Endothelial cell of umbilical vein (primary cell): ENCODE measurements at regions not wholly inside any gene's neighbourhood (a gene's known extent, or its start where the extent isn't known, plus 50 kb on each side); places are given as distances from the start of the nearest gene placed in this dataset.

ENCODE experiments used
- BruUV-seq: library from RNA; stranded (reverse); fragments of 400-500 nt; replicated peaks from 2 replicates; lab custom pipeline; 2021; lab: Mats Ljungman, UMichigan
- CTCF ChIA-PET: fragments of 300-600, 350-600 bp; sonication (Branson Sonifier 250); formaldehyde crosslinking; loops from one replicate; lab custom pipeline; 2021; ENCODE audit warnings: antibody characterized with exemption, inconsistent platforms; lab: Charles Lee
- POLR2A ChIA-PET: fragments of 300-600, 350-600 bp; sonication (Branson Sonifier 250); formaldehyde crosslinking; loops from one replicate; lab custom pipeline; 2021; ENCODE audit warnings: antibody characterized with exemption, inconsistent platforms; lab: Charles Lee
- DNase-seq: peaks from one replicate; pipeline ENCODE4 v3.0.0-alpha.2; 2011; ENCODE audit warnings: low read depth, low spot score
- FAIRE-seq: peaks from 2 replicates; lab custom pipeline; 2011; peaks lifted over from hg19 to GRCh38; lab: Jason Lieb, UNC
- H2AFZ ChIP-seq: 2 replicates; pipeline ENCODE4 v1.6.0; 2012; ENCODE audit warnings: low read depth, low read length, control low read depth, inconsistent platforms
- H3K27ac ChIP-seq: 2 replicates; pipeline ENCODE4 v1.5.1; 2011; ENCODE audit warnings: low read depth, mild to moderate bottlenecking, control low read depth, low read length, moderate library complexity; ENCODE audit not compliant: insufficient read depth
- H3K27me3 ChIP-seq, 2 experiments: 2 replicates each; pipeline versions ENCODE4 v1.6.0 to v1.6.1; 2011; ENCODE audit warnings: low read length in 2 of 2, mixed read lengths in 1 of 2; ENCODE audit not compliant: control insufficient read depth in 2 of 2, insufficient read depth in 2 of 2
- H3K36me3 ChIP-seq, 2 experiments: 2 replicates in 1 of 2; 3 replicates in 1 of 2; pipeline ENCODE4 v1.5.1; 2011; ENCODE audit warnings: low read length in 2 of 2, mild to moderate bottlenecking in 1 of 2, moderate library complexity in 1 of 2; ENCODE audit not compliant: control insufficient read depth in 2 of 2, insufficient read depth in 2 of 2; ENCODE audit errors: extremely low read depth in 1 of 2
- H3K4me1 ChIP-seq: 3 replicates; pipeline ENCODE4 v1.5.1; 2011; ENCODE audit warnings: mild to moderate bottlenecking, low read length; ENCODE audit not compliant: control insufficient read depth, insufficient read depth; ENCODE audit errors: extremely low read depth
- H3K4me2 ChIP-seq: 2 replicates; pipeline ENCODE4 v1.6.1; 2011; ENCODE audit warnings: low read length, control low read depth, mixed read lengths; ENCODE audit not compliant: insufficient read depth
- H3K4me3 ChIP-seq, 3 experiments: fragments of 200-600 bp in 1 of 3; sonication (generic), shearing (Covaris generic) in 1 of 3; replicated peaks in 1 of 3; 2 replicates each; pipeline ENCODE4 v1.5.1; 2011 to 2016; ENCODE audit warnings: control low read depth in 3 of 3, low read length in 3 of 3, mild to moderate bottlenecking in 2 of 3, inconsistent platforms in 1 of 3, low read depth in 1 of 3, moderate library complexity in 1 of 3; ENCODE audit not compliant: insufficient read depth in 1 of 3
- H3K79me2 ChIP-seq: 2 replicates; pipeline ENCODE4 v1.6.0; 2012; ENCODE audit warnings: low read length, inconsistent platforms; ENCODE audit not compliant: control insufficient read depth, insufficient read depth
- H3K9ac ChIP-seq: replicated peaks from 2 replicates; pipeline ENCODE3; 2011; ENCODE audit warnings: low read length, control low read depth; ENCODE audit not compliant: insufficient read depth; ENCODE audit errors: extremely low read depth
- H3K9me1 ChIP-seq: replicated peaks from 3 replicates; pipeline ENCODE4 v1.6.0; 2011; ENCODE audit warnings: mild to moderate bottlenecking, low read length; ENCODE audit not compliant: control insufficient read depth, insufficient read depth; ENCODE audit errors: extremely low read depth
- H3K9me3 ChIP-seq: replicated peaks from 2 replicates; pipeline ENCODE4 v1.5.1; 2012; ENCODE audit warnings: low read length, inconsistent platforms; ENCODE audit not compliant: control insufficient read depth, insufficient read depth
- H4K20me1 ChIP-seq: replicated peaks from 2 replicates; pipeline ENCODE3; 2011; ENCODE audit warnings: mild to moderate bottlenecking, low read length; ENCODE audit not compliant: control insufficient read depth, insufficient read depth; ENCODE audit errors: extremely low read depth
- CTCF ChIP-seq, 2 donors: IDR thresholded peaks; 1 replicate in 1 of 2; 2 replicates in 1 of 2; pipeline ENCODE4 v1.5.1; 2011; ENCODE audit warnings: low read length in 2 of 2, mild to moderate bottlenecking in 2 of 2, moderate library complexity in 2 of 2, control low read depth in 1 of 2, inconsistent platforms in 1 of 2, low read depth in 1 of 2; ENCODE audit not compliant: insufficient read depth in 1 of 2; ENCODE audit errors: extremely low read depth in 1 of 2
- EZH2 ChIP-seq: IDR thresholded peaks from 2 replicates; pipeline ENCODE4 v1.6.1; 2012; ENCODE audit warnings: borderline replicate concordance, low read depth, mild to moderate bottlenecking, moderate library complexity, low read length, inconsistent platforms; ENCODE audit not compliant: severe bottlenecking
- FOS ChIP-seq: IDR thresholded peaks from 2 replicates; pipeline ENCODE4 v1.6.1; 2011; ENCODE audit warnings: mild to moderate bottlenecking, low read length, moderate library complexity, borderline replicate concordance; ENCODE audit not compliant: insufficient read depth
- GATA2 ChIP-seq: IDR thresholded peaks from 2 replicates; pipeline ENCODE4 v1.7.0; 2011; ENCODE audit warnings: low read depth, mild to moderate bottlenecking, moderate library complexity, mixed read lengths, low read length; ENCODE audit not compliant: insufficient read length, insufficient read depth
- JUN ChIP-seq: IDR thresholded peaks from 2 replicates; pipeline ENCODE4 v1.6.1; 2011; ENCODE audit warnings: borderline replicate concordance, low read depth; ENCODE audit not compliant: insufficient read length, insufficient read depth
- MAX ChIP-seq: IDR thresholded peaks from 2 replicates; pipeline ENCODE4 v1.6.1; 2011; ENCODE audit not compliant: insufficient read depth, insufficient read length
- MYC ChIP-seq: IDR thresholded peaks from one replicate; pipeline ENCODE4 v1.6.1; 2011; ENCODE audit warnings: mild to moderate bottlenecking, low read depth, low read length
- POLR2A ChIP-seq: IDR thresholded peaks from 2 replicates; pipeline ENCODE4 v1.6.1; 2012; ENCODE audit warnings: low read depth, mild to moderate bottlenecking, control low read depth, low read length
- POLR2AphosphoS5 ChIP-seq: IDR thresholded peaks from 2 replicates; pipeline ENCODE4 v1.6.1; 2012; ENCODE audit warnings: low read depth, mild to moderate bottlenecking, control low read depth, low read length, moderate library complexity; ENCODE audit not compliant: insufficient read depth
- dilution Hi-C: fragments of 300-500 bp; cut with MboI; formaldehyde crosslinking; loops from one replicate; pipeline ENCODE4 v1.15.0; 2019; ENCODE audit warnings: low sequenced_read_pairs; ENCODE audit not compliant: extremely low pct_ligation_motif_present
- intact Hi-C: fragments of 100-400 bp; cut with micrococcal nuclease; formaldehyde crosslinking; loops from one replicate; pipeline ENCODE4 v1.10.0; 2022

- dilution Hi-C loops: no loop called here
- BruUV-seq: no TSS peak
- H3K9me3 ChIP-seq: peaks cover 2% of the 10 kb centered on the region
- no peak overlapping the region for H2AFZ ChIP-seq
- intact Hi-C loops: loop anchor here (5.0 kb wide), 1 partner anchor 848 kb away; no protein-coding TSS in a partner anchor
- H3K79me2 ChIP-seq: no peaks in the 10 kb centered on the region
- H3K36me3 ChIP-seq: no peaks in the 10 kb centered on the region
- no peak overlapping the region for H3K9ac ChIP-seq
- H4K20me1 ChIP-seq: no peaks in the 10 kb centered on the region
- no peaks in the 10 kb centered on the region for H3K27me3 ChIP-seq
- peaks cover 11% of the 10 kb centered on the region for H3K4me1 ChIP-seq
- TF ChIP-seq JUN (no peak), EZH2 (no peak), POLR2A (no peak), GATA2 (no peak), MYC (no peak), MAX (no peak), CTCF (IDR thresholded peaks at IDR 0.05; ENCODE audit: extremely low read depth in 1 of 2, insufficient read depth in 1 of 2, low read depth in 1 of 2, low read length in 2 of 2) (no peak), POLR2AphosphoS5 (no peak), FOS (no peak)
- DNase-seq (no peak), FAIRE-seq (no peak)
- H3K9me1 ChIP-seq: no peaks in the 10 kb centered on the region
- no peak overlapping the region for H3K27ac ChIP-seq
- H3K4me2 ChIP-seq: no peak overlapping the region
- ChIA-PET CTCF (interaction anchor here (1.2 kb wide), 1 partner anchor 768 kb away, joined by 3 read pairs; no protein-coding TSS in a partner anchor), POLR2A (no interaction called here)
- H3K4me3 ChIP-seq: no peak overlapping the region
Observed at GRCh38 chr2:122745603-122746002, 990.2 kb downstream of the TSN start.
